ENCODE measurements at regions not wholly inside any gene's neighbourhood (a gene's known extent, or its start where the extent isn't known, plus 50 kb on each side); places are given as distances from the start of the nearest gene placed in this dataset.
"Not testable (repeated sequence)": the region's sequence is repeated elsewhere in the genome, so short reads cannot be mapped to it uniquely, and the experiment has no call there.

DNA sequence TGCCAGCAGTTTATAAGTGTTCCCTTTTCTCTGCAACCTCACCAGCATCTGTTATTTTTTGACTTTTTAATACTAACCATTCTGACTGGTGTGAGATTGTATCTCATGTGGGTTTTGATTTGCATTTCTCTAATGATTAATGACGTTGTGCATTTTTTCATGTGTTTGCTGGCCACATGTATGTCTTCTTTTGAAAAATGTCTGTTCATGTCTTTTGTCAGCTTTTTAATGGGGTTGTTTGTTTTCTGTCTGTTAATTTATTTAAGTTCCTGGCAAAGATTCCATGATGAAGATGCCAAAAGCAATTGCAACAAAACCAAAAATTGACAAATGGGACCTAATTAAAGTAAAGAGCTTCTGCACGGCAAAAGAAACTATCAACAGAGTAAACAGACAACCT, 137.2 kb upstream of the JCAD start:
- DNase-seq: not testable (repeated sequence)

DNA sequence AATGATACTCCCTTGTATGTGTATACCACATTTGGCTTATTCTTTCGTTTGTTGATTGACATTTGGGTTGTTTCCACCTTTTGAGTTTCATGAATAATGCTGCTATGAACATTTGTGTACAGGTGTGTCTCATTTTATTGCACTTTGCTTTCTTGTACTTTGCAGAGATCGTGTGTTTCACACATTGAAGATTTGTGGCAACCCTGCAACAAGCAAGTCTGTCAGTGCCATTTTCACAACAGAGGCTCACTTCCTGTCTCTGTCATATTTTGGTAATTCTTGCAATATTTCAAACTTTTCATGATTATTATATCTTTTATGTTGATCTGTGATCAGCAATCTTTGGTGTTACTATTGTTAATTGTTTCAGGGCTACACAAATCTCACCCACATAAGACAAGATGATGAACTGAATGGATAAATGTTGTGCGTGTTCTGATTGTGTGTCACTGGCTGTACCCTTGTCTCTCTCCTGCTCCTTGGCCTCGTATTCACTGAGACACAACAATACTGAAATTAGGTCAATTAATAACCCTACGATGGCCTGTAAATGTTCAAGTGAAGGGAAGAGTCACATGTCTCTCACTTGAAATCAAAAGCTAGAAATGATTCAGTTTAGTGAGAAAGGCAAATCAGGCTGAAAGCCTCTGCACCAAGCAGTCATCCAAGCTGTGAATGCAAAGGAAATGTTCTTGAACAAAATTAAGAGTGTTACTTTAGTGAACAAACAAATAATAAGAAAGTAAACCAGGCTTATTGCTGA, 133.6 kb upstream of the JCAD start:
- no peak for DNase-seq

DNA sequence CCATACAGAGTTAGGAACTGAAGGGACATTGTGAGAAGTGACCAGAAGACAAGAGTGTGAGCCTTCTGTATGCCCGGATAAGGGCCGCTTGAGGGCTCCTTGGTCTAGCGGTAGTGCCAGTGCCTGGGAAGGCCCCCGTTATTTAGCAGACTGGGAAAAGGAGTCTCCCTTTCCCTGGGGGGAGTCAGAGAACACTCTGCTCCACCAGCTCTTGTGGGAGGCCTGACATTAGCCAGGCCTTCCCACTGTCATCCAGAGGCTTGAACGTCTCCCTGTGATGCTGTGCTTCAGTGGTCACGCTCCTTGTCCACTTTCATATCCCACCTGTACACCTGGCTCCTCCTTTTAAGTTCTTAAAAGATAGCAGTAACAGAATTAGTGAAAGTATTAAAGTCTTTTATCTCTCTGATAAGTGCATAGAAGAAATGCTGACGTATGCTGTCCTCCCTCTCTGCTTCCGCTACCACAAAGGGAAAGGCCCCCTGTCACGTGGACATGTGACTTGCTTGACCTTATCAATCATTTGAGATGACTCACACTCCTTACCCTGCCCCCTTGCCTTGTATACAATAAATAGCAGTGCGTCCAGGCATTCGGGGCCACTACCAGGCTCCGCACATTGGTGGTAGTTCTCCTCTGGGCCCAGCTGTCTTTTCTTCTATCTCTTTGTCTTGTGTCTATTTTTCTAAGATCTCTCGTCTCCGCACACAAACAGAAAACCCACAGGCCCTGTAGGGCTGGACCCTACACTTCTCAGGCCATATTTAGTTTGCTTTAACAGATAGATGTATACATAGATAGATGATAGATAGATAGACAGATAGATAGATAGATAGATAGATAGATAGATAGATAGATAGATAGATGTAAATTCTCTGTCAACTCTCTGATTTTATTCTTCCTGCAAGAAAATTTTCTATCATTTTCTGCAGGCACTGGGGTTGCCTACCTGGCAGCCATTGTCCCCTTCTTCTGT, 131.5 kb upstream of the JCAD start:
- no peak for DNase-seq

DNA sequence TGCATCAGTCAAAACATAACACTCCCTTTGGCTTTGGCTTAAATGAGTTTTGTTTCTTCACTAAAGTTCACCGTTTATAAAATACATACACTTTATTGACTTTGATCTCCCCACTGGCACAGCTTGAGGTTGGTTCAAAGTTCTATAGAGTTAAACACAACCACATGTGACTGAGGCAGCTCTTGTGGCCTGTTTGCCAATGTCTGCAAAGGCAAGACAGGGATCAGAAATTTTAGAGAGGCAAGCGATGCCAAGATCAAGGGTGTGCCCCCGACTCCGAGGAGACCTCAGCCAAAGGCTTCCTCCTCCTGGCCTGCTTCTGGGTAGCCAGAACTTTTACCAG, 129.8 kb upstream of the JCAD start:
- no peak for DNase-seq

DNA sequence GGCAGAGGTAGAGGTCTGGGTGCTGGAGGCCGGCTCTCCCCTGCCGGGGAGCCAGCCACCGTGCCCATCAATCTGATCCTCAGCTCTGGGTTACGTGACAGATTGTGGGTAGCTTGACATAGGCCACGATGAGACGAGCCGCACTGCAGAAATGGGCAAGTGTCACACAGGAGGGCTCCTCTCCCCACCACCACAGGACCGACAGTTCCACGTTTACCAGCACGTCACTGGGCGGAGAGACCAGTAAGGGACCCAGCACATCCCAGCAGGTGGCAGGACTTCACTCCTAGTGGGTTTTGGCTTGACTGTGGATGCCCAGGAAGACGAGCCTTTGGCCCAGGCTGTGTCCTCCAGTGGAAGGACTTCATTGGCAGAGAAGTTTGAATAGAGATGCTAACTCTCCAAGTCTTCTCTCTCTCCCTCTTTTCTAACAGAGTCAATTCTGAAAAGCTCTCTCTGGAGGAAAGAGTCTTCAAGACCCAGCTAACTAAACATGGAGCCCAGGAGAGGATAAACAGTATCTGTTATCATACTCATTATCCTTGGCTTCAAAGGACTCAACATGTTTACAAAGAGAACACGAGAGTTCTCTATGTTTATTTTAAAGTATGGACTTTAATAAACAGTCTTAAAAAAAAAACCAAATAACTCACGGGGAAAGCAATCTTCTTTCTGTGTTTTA, 129.3 kb upstream of the JCAD start:
- no peak for DNase-seq

DNA sequence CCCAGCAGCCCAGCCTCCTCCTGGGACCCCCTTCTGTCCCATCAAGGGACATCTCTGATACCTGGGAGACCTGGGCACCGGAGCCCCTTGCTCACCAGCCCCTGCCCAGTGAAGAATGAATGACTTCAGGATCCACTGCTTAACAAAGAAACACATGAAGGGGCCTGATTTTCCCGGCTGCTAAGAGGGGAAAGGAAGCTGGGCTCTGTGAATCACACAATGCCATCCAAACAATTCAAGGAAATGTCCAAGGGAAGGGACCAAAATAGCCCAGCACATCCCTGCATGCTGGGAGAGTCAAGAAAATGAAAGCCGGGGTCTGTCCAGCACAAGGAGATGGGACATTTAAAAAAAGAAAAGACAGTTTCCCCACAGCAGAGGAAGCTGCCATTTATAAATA, 128.7 kb upstream of the JCAD start:
- DNase-seq: no peak

DNA sequence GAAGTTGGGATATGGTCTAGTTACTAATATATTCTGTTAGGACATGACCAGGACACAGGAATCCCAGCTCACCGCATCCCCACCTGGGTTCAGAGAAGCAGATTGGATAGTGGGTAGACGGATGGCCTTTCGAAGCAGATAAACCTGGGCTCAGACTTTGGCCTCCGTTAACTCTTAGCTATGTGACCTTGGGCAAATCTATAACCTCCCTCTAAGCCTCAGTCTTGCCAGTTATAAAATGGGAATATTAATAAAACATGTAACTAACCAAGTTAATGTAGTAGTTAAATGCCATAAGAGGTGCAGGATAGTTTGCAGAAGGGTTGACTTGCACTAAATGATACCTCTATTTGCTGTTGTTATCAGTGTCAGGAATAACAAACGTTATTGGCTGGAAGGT, 127.6 kb upstream of the JCAD start:
- no peak for DNase-seq

DNA sequence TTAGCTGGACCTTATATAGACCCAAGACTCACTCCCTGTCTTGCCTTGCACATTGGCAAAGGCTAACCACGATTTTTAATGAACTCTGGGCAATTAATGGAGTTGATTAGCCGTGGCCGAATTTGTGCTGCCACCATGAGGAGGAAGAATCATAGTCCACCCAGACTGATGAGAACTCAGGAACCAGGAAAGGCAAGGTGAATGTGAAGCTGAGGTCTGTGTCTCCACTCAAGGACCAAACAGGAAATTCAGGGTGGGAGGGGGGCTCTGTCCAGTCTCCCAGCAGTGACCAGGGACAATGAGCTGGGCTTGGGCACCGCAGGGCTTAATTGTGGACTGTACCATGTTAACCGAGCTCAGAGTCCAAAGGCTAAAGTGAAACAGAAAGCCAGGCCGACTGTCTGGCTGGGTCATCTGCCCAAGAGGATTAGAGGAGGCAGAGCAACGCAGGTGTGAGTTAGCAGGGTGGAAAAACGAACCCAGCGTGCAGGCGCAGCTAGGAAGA, 127.0 kb upstream of the JCAD start:
- DNase-seq: no peak

DNA sequence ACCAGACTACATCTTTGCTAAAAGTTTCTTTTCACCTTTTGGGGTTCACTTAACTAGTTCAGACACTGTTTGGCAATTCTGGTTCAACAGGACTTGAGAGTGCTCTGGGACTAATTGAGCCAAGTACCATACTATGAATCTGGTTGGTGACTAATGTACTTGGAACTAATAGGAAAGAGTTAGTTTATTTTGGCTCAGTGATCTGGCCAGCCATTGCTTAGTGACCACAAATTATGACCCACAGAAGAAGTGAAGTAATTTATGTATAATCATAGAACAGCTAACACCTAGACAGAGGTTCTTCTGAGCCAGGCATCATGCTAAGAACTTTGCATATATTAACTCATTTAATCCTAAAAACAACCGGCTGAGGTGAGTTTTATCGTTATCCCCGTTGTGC, 126.5 kb upstream of the JCAD start:
- no peak for DNase-seq

DNA sequence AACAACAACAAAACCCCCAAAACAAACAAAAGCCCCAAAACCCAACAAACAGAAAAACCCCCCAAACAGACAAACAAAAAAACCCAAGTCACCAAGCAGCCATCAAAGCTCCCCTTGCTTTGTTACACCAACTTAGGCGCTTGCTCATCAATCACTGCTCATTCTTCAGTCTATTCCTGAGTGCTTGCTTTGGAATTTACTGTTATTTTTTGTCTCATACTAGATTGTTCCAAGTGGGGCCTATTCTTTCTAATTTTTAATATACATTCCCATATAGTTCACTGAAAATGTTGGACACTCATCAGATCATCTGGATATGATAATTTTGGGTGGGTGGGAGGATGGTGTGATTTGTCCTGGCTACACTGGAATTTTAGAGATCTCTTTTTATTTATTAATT, 126.0 kb upstream of the JCAD start:
- DNase-seq: no peak

DNA sequence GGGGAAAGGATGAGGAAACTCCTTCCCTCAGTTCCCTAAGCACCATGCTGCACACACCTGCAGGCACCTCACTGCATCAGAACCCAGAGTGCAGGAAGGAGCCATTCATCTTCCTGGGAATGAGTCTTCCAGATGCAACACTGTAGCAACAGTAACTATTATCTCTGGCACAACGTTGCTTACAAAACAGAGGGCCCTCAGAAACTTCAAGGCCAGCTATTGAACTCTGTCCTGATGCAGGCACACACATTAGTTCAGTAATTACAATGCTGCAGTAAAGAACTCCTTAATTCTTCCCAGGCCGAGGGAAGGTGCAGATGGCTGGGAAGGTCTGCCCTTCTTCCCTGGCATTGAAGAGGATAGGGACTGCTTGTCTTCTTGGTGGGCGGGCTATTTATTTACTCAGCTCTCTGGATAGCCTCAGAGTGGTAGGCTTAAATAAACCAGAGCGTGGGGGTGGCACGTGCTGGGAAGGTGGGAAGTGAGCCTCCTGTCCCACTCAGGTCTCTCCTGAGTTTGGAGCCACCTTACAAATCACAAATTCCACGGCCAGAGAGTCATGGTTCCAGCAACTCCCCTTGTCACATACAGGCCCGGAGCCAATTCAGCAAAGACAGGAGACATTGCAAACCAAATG, 125.1 kb upstream of the JCAD start:
- DNase-seq: no peak

DNA sequence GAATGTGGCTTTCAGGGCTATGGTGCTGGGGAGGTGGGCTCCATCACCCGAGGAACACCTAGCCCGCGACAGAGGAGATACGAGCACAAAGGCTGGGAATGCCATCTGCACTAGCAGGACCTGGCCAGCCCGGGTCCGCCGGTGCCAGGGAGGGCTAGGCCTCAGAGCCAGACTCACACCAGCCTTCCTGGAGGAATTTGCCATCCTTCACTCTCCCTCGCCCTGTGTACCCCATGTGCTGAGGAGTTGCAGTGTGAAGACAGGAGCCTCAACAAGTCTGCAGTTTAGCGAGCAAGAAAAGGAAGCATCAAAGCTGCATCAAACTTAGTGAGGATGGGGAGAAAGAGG, 123.6 kb upstream of the JCAD start:
- DNase-seq: no peak

DNA sequence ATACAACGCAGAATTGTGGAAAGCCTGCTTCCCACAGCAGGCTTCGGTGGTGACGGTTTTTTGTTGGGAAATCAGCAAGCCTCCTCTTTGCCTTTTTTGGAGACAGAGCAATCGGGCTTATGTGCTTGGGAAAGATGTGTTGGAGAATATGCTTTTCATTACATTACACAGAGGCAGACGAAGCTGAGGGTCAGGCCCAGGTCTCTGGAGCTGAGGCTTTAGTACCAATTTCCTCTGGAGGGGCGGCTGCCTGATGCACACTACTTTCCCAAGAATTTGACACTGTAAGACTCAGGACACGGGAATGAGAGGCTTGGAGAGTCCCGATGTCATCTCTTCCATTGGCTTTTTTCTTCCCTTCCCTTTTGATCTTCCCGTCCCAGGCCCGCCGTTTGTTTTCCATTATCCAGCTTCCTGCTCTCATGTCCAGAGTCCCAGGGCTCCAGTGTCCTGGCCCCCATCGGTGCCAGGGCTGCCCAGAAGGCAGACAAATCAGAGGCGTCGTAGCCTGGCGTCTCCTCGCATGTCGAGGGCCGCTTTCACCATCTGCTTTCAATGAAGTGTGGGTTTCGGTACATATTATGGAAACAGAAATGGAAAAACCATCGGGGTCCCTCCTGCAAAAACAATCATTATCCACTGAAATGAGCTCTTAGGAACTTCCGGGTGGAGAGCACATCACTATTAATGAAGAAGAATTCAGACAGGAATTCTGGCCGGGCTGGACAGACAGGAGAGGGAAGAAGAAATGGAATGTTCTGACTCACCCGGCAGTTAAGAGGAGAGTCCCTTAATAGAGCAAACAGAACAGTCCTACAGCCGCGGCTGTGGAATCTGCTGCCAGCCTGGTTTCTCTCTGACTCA, 123.0 kb upstream of the JCAD start:
- DNase-seq: no peak

DNA sequence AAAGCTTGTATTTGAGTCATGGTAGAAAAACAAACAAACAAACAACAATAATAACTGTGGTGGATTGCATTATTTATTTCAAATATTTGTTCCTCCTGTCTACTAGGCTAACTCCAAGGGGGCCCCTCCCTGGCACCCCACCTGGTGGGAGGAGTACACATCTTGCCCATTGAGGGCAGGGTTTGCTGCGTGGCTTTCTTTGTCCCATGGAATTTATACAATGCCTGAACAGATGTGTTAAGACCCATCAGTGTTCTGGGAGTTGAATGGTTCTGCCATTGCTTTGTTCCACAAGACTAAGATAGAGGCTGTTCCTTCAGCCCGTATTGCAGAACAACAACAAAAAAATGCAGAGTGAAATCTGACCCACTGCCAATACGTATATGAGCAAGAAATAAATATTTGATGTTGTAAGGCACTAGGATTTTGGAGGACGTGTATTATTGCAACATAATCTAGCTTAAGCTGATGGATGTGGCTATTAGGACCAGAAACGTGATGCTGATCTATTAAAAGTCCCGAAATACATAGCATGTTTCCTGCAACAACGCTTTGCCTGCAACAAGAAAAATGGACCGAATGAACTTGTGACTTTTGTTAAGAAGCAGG, 119.1 kb upstream of the JCAD start:
- no peak for DNase-seq

DNA sequence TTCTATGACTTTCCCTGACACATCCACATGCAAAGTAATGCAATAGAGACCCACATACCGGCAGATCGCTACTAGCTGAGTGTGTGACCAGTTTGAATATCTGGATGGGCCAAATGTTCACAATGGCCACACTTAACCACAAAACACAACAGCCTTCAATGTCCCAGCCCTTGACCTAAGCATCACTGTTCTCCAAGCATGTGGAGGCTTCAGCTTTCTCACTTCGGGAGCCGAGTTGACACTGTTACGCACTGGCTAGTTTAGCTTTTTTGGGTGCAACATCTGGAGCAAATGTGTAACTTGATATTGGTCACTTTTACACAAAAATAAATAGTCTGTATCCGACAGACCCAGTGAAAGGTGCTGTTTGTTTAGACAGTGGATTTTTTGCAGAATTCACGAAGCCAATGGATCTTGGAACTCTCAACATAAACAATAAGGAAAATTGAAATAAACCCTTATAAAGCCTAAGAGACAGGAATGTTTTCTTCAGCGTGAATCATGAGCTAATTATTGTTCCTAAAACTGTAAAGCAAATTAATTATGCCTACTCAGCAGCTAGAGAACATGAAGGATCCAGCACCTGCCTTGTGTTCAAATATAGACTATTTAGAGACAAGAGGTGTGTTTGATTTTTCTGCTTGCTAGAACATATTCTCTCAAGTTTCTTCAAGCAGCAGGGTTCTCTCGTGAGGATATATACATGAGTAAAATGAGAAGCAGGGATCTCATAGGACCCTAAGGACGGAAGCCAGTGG, 117.6 kb upstream of the JCAD start:
- DNase-seq: no peak

DNA sequence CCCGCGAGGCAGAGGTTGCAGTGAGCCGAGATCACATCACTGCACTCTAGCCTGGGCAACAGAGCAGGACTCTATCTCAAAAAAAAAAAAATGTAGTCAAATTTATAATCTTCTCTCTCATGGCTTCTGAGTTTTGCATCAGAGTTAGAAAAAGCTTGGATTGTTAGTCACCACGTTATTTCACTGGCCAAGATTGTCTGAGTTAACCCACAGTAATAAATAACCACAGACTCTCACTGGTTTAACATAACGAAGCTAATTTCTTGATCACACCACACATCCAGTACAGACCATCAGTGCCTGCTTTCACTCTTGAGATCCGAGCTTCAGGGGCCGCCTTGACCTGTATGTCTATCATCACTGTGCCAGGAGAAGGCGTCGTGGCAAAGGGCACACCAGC, 116.8 kb upstream of the JCAD start:
- no peak for DNase-seq

DNA sequence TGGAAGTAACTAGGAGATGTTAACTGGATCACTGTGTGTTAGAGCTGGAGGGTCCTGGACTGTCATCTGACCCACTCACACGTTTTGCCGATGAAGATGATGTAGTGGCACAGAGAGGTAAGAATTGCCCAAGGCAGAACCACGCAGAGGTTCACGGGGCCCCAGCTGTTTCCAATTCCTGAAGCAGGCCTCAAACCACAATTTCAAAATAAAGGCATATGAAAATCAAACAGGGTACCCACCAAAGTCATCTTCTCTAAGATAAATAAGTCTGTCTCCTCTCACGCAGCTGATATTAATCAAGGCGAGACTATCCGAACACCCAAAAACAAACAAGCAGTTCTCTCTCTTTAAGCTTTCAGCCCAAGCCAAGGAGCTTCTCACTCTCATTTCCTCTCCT, 113.3 kb upstream of the JCAD start:
- no peak for DNase-seq

DNA sequence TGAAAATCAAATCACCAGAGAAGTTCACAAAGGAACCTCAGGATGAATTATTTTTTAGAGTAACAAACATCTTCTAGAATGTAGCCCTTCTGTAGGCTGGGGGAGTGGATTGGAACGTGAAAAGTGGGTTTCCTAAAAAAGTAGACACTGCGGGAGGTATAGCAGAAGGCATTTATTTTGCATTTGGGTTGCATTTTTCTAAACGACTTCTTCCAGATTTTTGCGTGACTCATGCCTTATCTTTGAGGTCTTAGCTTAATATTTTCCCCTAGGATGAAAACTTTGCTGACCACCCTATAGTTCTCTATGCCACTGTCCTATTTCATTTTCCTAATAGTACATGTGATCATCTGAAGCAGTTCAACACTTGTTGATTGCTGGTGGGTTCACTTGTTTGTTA, 112.7 kb upstream of the JCAD start:
- no peak for DNase-seq

DNA sequence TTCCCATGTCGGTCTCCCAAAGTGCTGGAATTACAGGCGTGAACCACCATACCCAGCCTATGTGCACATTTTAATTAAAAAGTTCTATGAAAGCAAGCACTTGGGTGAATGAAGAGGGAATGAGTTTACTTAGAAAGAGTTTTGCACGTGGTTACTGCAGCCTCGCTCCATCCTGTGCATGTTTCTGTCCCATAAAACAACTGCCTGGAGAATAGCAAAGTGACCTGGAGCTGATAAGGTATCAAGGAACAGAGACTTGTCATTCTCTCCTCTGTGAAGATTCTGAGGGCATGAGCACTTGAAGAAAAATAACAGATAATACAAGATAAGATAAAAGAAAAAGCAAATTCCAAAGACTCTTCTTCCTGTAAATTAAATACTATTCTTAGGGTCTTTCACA, 112.2 kb upstream of the JCAD start:
- DNase-seq: no peak

DNA sequence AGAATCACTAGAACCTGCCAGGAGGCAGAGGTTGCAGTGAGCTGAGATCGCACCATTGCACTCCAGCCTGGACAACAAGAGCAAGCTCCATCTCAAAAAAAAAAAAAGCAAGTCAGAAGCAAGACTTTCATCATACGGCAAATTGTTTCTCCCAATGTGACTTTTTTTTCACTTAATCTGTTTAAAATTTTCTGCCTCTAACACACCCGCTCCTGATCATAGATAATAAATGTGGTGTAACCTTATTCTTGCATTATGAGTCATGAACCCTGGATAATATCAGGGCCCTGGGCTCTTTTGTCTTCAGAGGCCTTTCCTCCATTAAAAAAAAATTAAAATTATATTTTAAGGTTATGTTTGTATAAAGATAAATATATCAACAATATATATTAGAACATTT, 111.4 kb upstream of the JCAD start:
- DNase-seq: no peak

DNA sequence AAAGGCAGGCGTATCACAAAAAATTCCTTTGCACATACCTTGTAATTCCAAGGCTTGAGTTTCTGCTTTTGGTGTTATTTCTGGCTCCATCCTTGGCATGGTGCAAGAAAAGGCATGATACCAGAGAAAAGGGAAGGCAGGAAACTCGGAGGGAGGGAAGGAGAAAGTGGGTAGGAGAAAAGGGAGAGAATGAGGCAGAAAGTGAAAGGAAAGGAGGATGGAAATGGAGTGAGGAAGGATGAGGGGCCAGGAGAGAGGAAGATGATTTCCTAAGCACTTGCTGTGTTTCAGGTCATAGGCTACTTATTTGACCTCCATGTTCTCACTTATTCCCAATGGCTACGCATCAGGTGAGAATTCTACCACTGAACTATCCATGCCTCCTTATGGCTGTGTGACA, 110.8 kb upstream of the JCAD start:
- DNase-seq: no peak
